MM.1S (cell line): ENCODE measurements at regions not wholly inside any gene's neighbourhood (a gene's known extent, or its start where the extent isn't known, plus 50 kb on each side); places are given as distances from the start of the nearest gene placed in this dataset.

Experiments used
- DNase-seq: peaks from one replicate; pipeline ENCODE4 v3.0.0-alpha.2; 2015
- H2AFZ ChIP-seq: fragments of 300-600 bp; sonication (generic); 2 replicates; pipeline ENCODE4 v1.6.0; 2016; ENCODE audit warnings: antibody characterized with exemption, low read length
- H3F3A ChIP-seq: fragments of 300-600 bp; sonication (generic); 2 replicates; pipeline ENCODE4 v1.6.1; 2016; ENCODE audit warnings: mild to moderate bottlenecking, antibody characterized with exemption, low read length, moderate library complexity, mixed read lengths; ENCODE audit not compliant: insufficient read depth
- H3K27ac ChIP-seq: fragments of 300-600 bp; sonication (generic); 2 replicates; pipeline ENCODE4 v1.5.1; 2016; ENCODE audit warnings: mild to moderate bottlenecking, low read length
- H3K27me3 ChIP-seq: fragments of 300-600 bp; sonication (generic); replicated peaks from 2 replicates; pipeline ENCODE4 v1.6.0; 2016; ENCODE audit warnings: low read length; ENCODE audit not compliant: insufficient read depth
- H3K36me3 ChIP-seq: fragments of 300-600 bp; sonication (generic); replicated peaks from 2 replicates; pipeline ENCODE4 v1.6.1; 2016; ENCODE audit warnings: mild to moderate bottlenecking, low read length, mixed read lengths; ENCODE audit not compliant: insufficient read depth
- H3K4me1 ChIP-seq: fragments of 300-600 bp; sonication (generic); 2 replicates; pipeline ENCODE4 v1.6.1; 2016; ENCODE audit warnings: low read length, mixed read lengths
- H3K4me2 ChIP-seq: fragments of 300-600 bp; sonication (generic); 2 replicates; pipeline ENCODE4 v1.6.0; 2016; ENCODE audit warnings: low read depth, low read length
- H3K4me3 ChIP-seq: fragments of 300-600 bp; sonication (generic); 2 replicates; pipeline ENCODE4 v1.5.1; 2016; ENCODE audit warnings: low read length, mixed read lengths
- H3K79me2 ChIP-seq: fragments of 300-600 bp; sonication (generic); 2 replicates; pipeline ENCODE4 v1.6.1; 2016; ENCODE audit warnings: mixed run types, low read length, mixed read lengths
- H3K9ac ChIP-seq: fragments of 300-600 bp; sonication (generic); 2 replicates; pipeline ENCODE4 v1.6.1; 2016; ENCODE audit warnings: low read length, mixed read lengths
- H3K9me2 ChIP-seq: fragments of 300-600 bp; sonication (generic); replicated peaks from 2 replicates; pipeline ENCODE4 v1.6.1; 2016; ENCODE audit warnings: mild to moderate bottlenecking, low read length, mixed read lengths; ENCODE audit not compliant: insufficient read depth
- H3K9me3 ChIP-seq: fragments of 300-600 bp; sonication (generic); replicated peaks from 2 replicates; pipeline ENCODE4 v1.6.1; 2016; ENCODE audit warnings: mild to moderate bottlenecking, low read length, mixed read lengths; ENCODE audit not compliant: insufficient read depth
- H4K20me1 ChIP-seq: fragments of 300-600 bp; sonication (generic); 2 replicates; pipeline ENCODE4 v1.6.1; 2016; ENCODE audit warnings: mild to moderate bottlenecking, low read length, moderate library complexity, mixed read lengths; ENCODE audit not compliant: insufficient read depth
- CTCF ChIP-seq: fragments of 300-600 bp; sonication (generic); IDR thresholded peaks from 2 replicates; pipeline ENCODE4 v1.5.1; 2016; ENCODE audit warnings: antibody characterized with exemption, low read length, mixed read lengths
- EZH2 ChIP-seq: fragments of 300-600 bp; sonication (generic); optimal IDR thresholded peaks from 2 replicates; pipeline ENCODE3; 2017; ENCODE audit warnings: low read depth, mild to moderate bottlenecking, antibody characterized with exemption, low read length, mixed read lengths
- EZH2phosphoT487 ChIP-seq: fragments of 300-600 bp; sonication (generic); IDR thresholded peaks from 2 replicates; pipeline ENCODE4 v1.6.1; 2018; ENCODE audit warnings: antibody characterized with exemption, low read length

GRCh38 chr4:165709973-165710526 is 163.0 kb upstream of the TLL1 start:
- no peaks in the 10 kb centered on the region for H3K9me2 ChIP-seq
- H3K4me2 ChIP-seq, result no peak overlapping the region
- TF ChIP-seq CTCF (no peak), EZH2phosphoT487 (no peak), EZH2 (no peak)
- no peaks in the 10 kb centered on the region for H3K79me2 ChIP-seq
- H3K9ac ChIP-seq, result no peak overlapping the region
- no peaks in the 10 kb centered on the region for H3K4me1 ChIP-seq
- no peak overlapping the region for H3K4me3 ChIP-seq
- H3K9me3 ChIP-seq, result no peaks in the 10 kb centered on the region
- H4K20me1 ChIP-seq, result no peaks in the 10 kb centered on the region
- DNase-seq, result no peak
- no peaks in the 10 kb centered on the region for H3K36me3 ChIP-seq
- H3F3A ChIP-seq, result no peaks in the 10 kb centered on the region
- no peaks in the 10 kb centered on the region for H3K27me3 ChIP-seq
- H3K27ac ChIP-seq, result no peak overlapping the region
- no peak overlapping the region for H2AFZ ChIP-seq

GRCh38 chr4:165711436-165711835 is 161.6 kb upstream of the TLL1 start:
- Histone ChIP-seq H4K20me1 (no peaks in the 10 kb centered on the region), H3K9ac (no peak overlapping the region), H3K36me3 (no peaks in the 10 kb centered on the region), H3F3A (no peaks in the 10 kb centered on the region), H3K4me1 (no peaks in the 10 kb centered on the region), H3K4me3 (no peak overlapping the region), H3K4me2 (no peak overlapping the region), H3K27ac (no peak overlapping the region), H3K9me2 (no peaks in the 10 kb centered on the region), H3K9me3 (no peaks in the 10 kb centered on the region), H3K27me3 (no peaks in the 10 kb centered on the region), H3K79me2 (no peaks in the 10 kb centered on the region), H2AFZ (no peak overlapping the region)
- TF ChIP-seq EZH2 (no peak), CTCF (no peak), EZH2phosphoT487 (no peak)
- no peak for DNase-seq

GRCh38 chr4:165711912-165712311 is 161.1 kb upstream of the TLL1 start:
- Histone ChIP-seq H3F3A (no peaks in the 10 kb centered on the region), H3K27me3 (no peaks in the 10 kb centered on the region), H4K20me1 (no peaks in the 10 kb centered on the region), H3K36me3 (no peaks in the 10 kb centered on the region), H3K27ac (no peak overlapping the region), H3K9ac (no peak overlapping the region), H3K79me2 (no peaks in the 10 kb centered on the region), H3K9me3 (no peaks in the 10 kb centered on the region), H3K9me2 (no peaks in the 10 kb centered on the region), H2AFZ (no peak overlapping the region), H3K4me3 (no peak overlapping the region), H3K4me2 (no peak overlapping the region), H3K4me1 (no peaks in the 10 kb centered on the region)
- TF ChIP-seq EZH2 (no peak), CTCF (no peak), EZH2phosphoT487 (no peak)
- DNase-seq, result no peak
